Activated B cell treated with CpG ODN at 0.5 μM for 24 hours (primary cell): ENCODE measurements at regions not wholly inside any gene's neighbourhood (a gene's known extent, or its start where the extent isn't known, plus 50 kb on each side); places are given as distances from the start of the nearest gene placed in this dataset.
"Not testable (repeated sequence)": the region's sequence is repeated elsewhere in the genome, so short reads cannot be mapped to it uniquely, and the experiment has no call there.

Source experiments
- ATAC-seq: fragments of 200-7000 bp; cut with Tn5 transposase; one replicate; pipeline ENCODE4 v1.10.0; 2021; ENCODE audit warnings: low read depth, mild to moderate bottlenecking, moderate library complexity
- CTCF ChIA-PET: fragments of 350-600 bp; sonication (Branson Sonifier 250); formaldehyde crosslinking; loops from one replicate; lab custom pipeline; 2021; ENCODE audit warnings: antibody characterized with exemption; lab: Charles Lee
- POLR2A ChIA-PET: fragments of 350-600 bp; sonication (Branson Sonifier 250); formaldehyde crosslinking; loops from one replicate; lab custom pipeline; 2021; ENCODE audit warnings: antibody characterized with exemption; lab: Charles Lee
- DNase-seq: peaks from one replicate; pipeline ENCODE4 v3.0.0; 2022
- H3K27ac Mint-ChIP-seq: one replicate; pipeline ENCODE4 v1.8.0; 2020; ENCODE audit warnings: mixed read lengths
- H3K27me3 Mint-ChIP-seq: one replicate; pipeline ENCODE4 v1.8.0; 2021; ENCODE audit warnings: mixed read lengths
- H3K36me3 Mint-ChIP-seq: one replicate; pipeline ENCODE4 v1.8.0; 2021; ENCODE audit warnings: low read depth, mixed read lengths
- H3K4me1 Mint-ChIP-seq: one replicate; pipeline ENCODE4 v1.8.0; 2021; ENCODE audit warnings: mixed read lengths
- H3K4me3 Mint-ChIP-seq: one replicate; pipeline ENCODE4 v1.8.0; 2020; ENCODE audit warnings: mild to moderate bottlenecking, mixed read lengths
- H3K9me3 Mint-ChIP-seq: one replicate; pipeline ENCODE4 v1.8.0; 2020; ENCODE audit warnings: mixed read lengths
- intact Hi-C: fragments of 100-400 bp; cut with micrococcal nuclease; formaldehyde crosslinking; loops from one replicate; pipeline ENCODE4 v1.15.1; 2024
- TF ChIP-seq, protein P1 (sequence below): fragments of 200-600 bp; IDR thresholded peaks from one replicate; pipeline ENCODE4 v1.8.0; 2022; ENCODE audit warnings: antibody characterized with exemption, mild to moderate bottlenecking

DNA sequence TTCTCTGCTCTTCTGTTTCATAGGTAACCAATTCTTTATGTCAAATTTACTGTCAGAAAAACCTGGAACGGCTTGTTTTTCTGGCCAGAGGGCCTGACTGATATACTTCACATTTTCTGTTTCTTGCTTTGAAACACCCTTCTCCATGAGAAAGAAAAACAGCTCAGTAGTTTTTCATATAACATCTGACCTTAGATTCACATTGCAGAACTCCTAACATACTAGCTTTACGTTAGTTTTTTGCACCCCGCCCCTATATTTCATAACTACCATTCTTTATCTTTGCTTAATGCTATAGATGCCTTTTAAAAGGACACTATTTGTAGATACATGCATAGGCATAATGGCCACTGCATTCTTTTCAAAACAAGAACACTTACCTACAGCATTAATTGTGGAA, 83.9 kb upstream of the TSC22D2 start:
- peaks cover 10% of the 10 kb centered on the region for H3K27me3 Mint-ChIP-seq
- H3K36me3 Mint-ChIP-seq = no peaks in the 10 kb centered on the region
- TF ChIP-seq, protein P1, sequence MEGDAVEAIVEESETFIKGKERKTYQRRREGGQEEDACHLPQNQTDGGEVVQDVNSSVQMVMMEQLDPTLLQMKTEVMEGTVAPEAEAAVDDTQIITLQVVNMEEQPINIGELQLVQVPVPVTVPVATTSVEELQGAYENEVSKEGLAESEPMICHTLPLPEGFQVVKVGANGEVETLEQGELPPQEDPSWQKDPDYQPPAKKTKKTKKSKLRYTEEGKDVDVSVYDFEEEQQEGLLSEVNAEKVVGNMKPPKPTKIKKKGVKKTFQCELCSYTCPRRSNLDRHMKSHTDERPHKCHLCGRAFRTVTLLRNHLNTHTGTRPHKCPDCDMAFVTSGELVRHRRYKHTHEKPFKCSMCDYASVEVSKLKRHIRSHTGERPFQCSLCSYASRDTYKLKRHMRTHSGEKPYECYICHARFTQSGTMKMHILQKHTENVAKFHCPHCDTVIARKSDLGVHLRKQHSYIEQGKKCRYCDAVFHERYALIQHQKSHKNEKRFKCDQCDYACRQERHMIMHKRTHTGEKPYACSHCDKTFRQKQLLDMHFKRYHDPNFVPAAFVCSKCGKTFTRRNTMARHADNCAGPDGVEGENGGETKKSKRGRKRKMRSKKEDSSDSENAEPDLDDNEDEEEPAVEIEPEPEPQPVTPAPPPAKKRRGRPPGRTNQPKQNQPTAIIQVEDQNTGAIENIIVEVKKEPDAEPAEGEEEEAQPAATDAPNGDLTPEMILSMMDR = no peak
- H3K4me1 Mint-ChIP-seq = peaks cover 7% of the 10 kb centered on the region
- intact Hi-C loops = no loop called here
- H3K27ac Mint-ChIP-seq = no peak overlapping the region
- H3K9me3 Mint-ChIP-seq = no peaks in the 10 kb centered on the region
- ChIA-PET CTCF (no interaction called here), POLR2A (no interaction called here)
- no peak for ATAC-seq
- no peak for DNase-seq
- H3K4me3 Mint-ChIP-seq = no peak overlapping the region

DNA sequence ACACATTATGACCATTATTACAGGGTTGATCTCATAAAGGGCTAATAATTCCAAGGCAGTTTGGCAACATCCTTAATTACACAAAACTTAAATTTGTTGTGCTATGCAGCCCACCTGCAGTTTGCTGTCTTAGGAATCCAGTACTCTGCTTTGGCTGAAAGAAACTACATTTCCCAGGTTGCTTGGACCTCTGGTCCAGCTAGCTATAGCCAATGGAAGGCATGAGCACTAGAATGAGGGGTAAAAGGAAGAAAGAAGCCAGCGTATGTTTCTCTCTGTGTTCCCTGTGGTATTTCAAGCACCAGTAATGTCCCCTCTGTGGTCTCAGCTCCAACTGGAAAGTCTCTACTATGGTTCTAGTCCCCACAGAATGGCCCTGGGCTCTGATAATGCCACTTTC, 84.3 kb upstream of the TSC22D2 start:
- DNase-seq = no peak
- ChIA-PET POLR2A (no interaction called here), CTCF (no interaction called here)
- H3K9me3 Mint-ChIP-seq = no peaks in the 10 kb centered on the region
- peaks cover 10% of the 10 kb centered on the region for H3K27me3 Mint-ChIP-seq
- no peak for ATAC-seq
- peaks cover 7% of the 10 kb centered on the region for H3K4me1 Mint-ChIP-seq
- H3K4me3 Mint-ChIP-seq = no peak overlapping the region
- H3K27ac Mint-ChIP-seq = no peak overlapping the region
- no peaks in the 10 kb centered on the region for H3K36me3 Mint-ChIP-seq
- TF ChIP-seq, protein P1 = no peak
- intact Hi-C loops = no loop called here

DNA sequence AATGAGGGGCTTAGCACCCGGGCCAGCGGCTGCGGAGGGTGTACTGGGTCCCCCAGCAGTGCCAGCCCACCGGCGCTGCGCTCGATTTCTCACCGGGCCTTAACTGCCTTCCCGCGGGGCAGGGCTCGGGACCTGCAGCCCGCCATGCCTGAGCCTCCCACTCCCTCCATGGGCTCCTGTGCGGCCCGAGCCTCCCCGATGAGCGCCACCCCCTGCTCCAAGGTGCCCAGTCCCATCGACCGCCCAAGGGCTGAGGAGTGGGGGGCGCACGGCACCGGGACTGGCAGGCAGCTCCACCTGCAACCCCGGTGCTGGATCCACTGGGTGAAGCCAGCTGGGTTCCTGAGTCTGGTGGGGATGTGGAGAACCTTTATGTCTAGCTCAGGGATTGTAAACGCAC, 85.0 kb upstream of the TSC22D2 start:
- DNase-seq, POLR2A ChIA-PET, CTCF ChIA-PET, ATAC-seq, H3K4me1 Mint-ChIP-seq, H3K27ac Mint-ChIP-seq, H3K36me3 Mint-ChIP-seq, intact Hi-C loops, H3K4me3 Mint-ChIP-seq, H3K9me3 Mint-ChIP-seq: not testable (repeated sequence)
- H3K27me3 Mint-ChIP-seq = peaks cover 12% of the 10 kb centered on the region

DNA sequence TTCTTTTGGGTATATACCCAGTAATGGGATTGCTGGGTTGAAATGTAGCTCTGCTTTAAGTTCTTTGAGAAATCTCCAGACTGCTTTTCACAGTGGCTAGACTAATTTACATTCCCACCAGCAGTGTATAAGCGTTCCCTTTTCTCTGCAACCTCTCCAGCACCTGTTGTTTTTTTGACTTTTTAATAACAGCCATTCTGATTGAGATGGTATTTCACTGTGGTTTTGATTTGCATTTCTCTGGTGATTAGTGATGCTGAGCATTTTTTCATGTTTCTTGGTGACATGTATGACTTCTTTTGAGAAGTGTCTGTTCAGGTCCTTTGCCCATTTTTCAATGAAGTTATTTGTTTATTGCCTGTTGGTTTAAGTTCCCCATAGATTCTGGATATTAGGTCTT, 87.1 kb upstream of the TSC22D2 start:
- H3K4me3 Mint-ChIP-seq, H3K9me3 Mint-ChIP-seq, ATAC-seq, DNase-seq, POLR2A ChIA-PET, H3K27ac Mint-ChIP-seq, H3K4me1 Mint-ChIP-seq, H3K36me3 Mint-ChIP-seq, intact Hi-C loops: not testable (repeated sequence)
- CTCF ChIA-PET = interaction anchor here (1.8 kb wide), 1 partner anchor 89 kb away, joined by 6 read pairs; no protein-coding TSS in a partner anchor
- H3K27me3 Mint-ChIP-seq = peaks cover 11% of the 10 kb centered on the region

DNA sequence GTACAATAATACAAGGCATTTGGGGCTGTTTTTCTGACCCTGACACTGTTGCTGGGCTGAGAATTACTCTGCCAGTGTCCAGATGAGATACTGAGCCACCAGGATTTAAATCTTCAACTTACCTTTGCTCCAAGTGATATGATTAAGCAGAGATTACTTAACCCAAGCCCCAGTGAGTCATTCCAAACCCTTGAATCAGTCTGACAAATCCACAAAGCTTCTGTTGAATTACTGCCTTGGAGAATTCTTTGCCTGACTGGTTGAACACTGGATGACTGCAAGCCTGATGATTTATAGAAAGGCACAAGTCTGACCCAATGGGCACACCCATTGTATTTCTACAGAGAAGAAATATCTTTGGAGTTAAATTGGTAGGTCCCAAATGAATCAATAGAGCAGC, 88.2 kb upstream of the TSC22D2 start:
- Mint-ChIP-seq H3K4me3 (no peak overlapping the region), H3K9me3 (no peaks in the 10 kb centered on the region), H3K4me1 (peaks cover 7% of the 10 kb centered on the region), H3K27me3 (peaks cover 12% of the 10 kb centered on the region), H3K36me3 (no peaks in the 10 kb centered on the region), H3K27ac (no peak overlapping the region)
- ATAC-seq = no peak
- CTCF ChIA-PET = interaction anchor here (1.0 kb wide), 1 partner anchor 176 kb away, joined by 3 read pairs; no protein-coding TSS in a partner anchor
- intact Hi-C loops = no loop called here
- TF ChIP-seq, protein P1 = no peak
- no peak for DNase-seq
- POLR2A ChIA-PET = interaction anchor here (0.6 kb wide), 1 partner anchor 151 kb away, joined by 3 read pairs; no protein-coding TSS in a partner anchor

DNA sequence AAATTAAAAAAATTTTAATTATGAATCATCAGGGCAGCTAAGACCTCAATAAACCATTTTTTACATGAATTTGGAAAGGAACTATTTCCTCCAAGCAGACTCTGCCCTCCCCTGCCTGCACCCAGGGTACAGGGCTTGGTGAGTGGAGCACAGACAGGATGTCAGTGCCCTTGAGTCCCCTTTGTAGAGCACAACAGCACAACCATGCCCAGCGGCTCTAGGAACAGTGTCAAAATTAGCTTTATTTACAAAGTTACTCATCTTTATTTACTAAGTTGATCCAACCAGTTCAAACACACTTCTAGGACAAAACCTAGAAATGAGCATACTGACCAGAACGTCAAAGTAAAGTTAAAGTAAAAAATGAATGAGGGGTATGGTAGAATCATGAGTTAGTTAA, 90.6 kb upstream of the TSC22D2 start:
- ChIA-PET POLR2A (no interaction called here), CTCF (interaction anchor here (1.9 kb wide), 1 partner anchor 92 kb away, joined by 5 read pairs; no protein-coding TSS in a partner anchor)
- DNase-seq (no peak), ATAC-seq (no peak)
- Mint-ChIP-seq H3K27ac (no peak overlapping the region), H3K9me3 (no peaks in the 10 kb centered on the region), H3K36me3 (no peaks in the 10 kb centered on the region), H3K4me3 (no peak overlapping the region), H3K27me3 (peaks cover 14% of the 10 kb centered on the region), H3K4me1 (peaks cover 7% of the 10 kb centered on the region)
- intact Hi-C loops = no loop called here
- TF ChIP-seq, protein P1 = no peak
